GM12892 (cell line): ENCODE measurements at regions not wholly inside any gene's neighbourhood (a gene's known extent, or its start where the extent isn't known, plus 50 kb on each side); places are given as distances from the start of the nearest gene placed in this dataset.

Source experiments
- POLR2A ChIP-seq: IDR thresholded peaks from 2 replicates; pipeline ENCODE4 v1.6.1; 2011; ENCODE audit warnings: low read depth, low read length, control low read depth
- POLR2AphosphoS5 ChIP-seq: IDR thresholded peaks from 2 replicates; pipeline ENCODE4 v1.6.1; 2011; ENCODE audit warnings: low read depth, low read length, control low read depth
- TAF1 ChIP-seq: IDR thresholded peaks from 2 replicates; pipeline ENCODE4 v1.6.1; 2011; ENCODE audit warnings: low read depth, mild to moderate bottlenecking, control low read depth, low read length, borderline replicate concordance

- TF ChIP-seq POLR2A (no peak), TAF1 (no peak), POLR2AphosphoS5 (no peak)
Observed at GRCh38 chr10:90986870-90987269, 66.0 kb upstream of the ANKRD1 start.
